ENCODE measurements at regions not wholly inside any gene's neighbourhood (a gene's known extent, or its start where the extent isn't known, plus 50 kb on each side); places are given as distances from the start of the nearest gene placed in this dataset.

DNA sequence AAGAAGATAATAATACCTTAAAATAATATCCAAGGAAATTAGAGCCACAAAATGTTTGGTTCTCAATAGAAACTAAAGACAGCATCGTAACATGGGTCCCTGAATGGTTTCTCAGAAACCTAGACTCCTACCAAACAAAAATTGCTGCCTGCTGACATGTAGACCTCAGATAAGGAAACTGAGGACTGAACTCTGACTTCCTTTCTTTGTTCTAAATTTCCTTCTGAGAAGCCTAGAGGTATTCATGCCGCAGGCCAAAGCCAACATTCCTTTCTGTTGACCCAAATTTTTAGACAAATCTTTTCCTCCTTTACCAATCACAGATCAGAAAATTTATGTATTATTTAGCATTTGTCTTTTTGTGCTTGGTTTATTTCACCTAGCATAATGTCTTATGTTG lies 816.7 kb upstream of the PHF14 start:
- Histone ChIP-seq H3K9me3 (no peaks in the 10 kb centered on the region), H3K36me3 (no peaks in the 10 kb centered on the region), H3K4me3 (no peak overlapping the region), H3K4me1 (no peaks in the 10 kb centered on the region), H3K27ac (no peak overlapping the region), H3K27me3 (no peaks in the 10 kb centered on the region)
- WGBS, 2 donors = 78 to 83% methylated on average over 2 of the region's 2 CpGs
- DNase-seq = no peak
- TF ChIP-seq POLR2AphosphoS5 (IDR thresholded peaks at IDR 0.05) = no peak
- TF ChIP-seq, protein P1, sequence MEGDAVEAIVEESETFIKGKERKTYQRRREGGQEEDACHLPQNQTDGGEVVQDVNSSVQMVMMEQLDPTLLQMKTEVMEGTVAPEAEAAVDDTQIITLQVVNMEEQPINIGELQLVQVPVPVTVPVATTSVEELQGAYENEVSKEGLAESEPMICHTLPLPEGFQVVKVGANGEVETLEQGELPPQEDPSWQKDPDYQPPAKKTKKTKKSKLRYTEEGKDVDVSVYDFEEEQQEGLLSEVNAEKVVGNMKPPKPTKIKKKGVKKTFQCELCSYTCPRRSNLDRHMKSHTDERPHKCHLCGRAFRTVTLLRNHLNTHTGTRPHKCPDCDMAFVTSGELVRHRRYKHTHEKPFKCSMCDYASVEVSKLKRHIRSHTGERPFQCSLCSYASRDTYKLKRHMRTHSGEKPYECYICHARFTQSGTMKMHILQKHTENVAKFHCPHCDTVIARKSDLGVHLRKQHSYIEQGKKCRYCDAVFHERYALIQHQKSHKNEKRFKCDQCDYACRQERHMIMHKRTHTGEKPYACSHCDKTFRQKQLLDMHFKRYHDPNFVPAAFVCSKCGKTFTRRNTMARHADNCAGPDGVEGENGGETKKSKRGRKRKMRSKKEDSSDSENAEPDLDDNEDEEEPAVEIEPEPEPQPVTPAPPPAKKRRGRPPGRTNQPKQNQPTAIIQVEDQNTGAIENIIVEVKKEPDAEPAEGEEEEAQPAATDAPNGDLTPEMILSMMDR (IDR thresholded peaks at IDR 0.05) = no peak
- no peak for TF ChIP-seq EP300 (IDR thresholded peaks at IDR 0.05)
- no peak for TF ChIP-seq POLR2A (IDR thresholded peaks at IDR 0.05)
- intact Hi-C loops (cut with DNase I) = no loop called here

DNA sequence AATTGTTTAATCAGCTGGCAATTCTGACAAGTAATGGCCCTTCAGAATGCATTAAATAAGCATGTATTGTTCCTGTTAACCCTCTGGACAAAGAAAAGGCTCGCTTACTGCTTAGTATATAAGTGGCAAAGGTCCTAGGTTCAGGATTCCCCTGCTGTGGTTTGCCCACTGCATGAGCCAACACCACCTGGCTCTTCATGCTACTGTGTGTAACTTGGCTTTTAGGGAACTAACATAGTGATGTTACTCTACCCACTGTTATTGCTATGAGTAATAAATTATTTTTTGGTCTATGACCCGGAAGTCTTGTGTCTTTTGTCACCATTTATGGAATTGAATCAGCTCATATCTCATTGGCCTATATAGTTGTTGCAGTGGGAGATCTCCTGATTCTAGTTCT lies 791.7 kb upstream of the PHF14 start:
- Histone ChIP-seq H3K4me3 (no peak overlapping the region), H3K27ac (no peak overlapping the region), H3K36me3 (no peaks in the 10 kb centered on the region), H3K27me3 (no peaks in the 10 kb centered on the region), H3K4me1 (no peaks in the 10 kb centered on the region), H3K9me3 (no peaks in the 10 kb centered on the region)
- 54 to 78% methylated on average over 2 of the region's 2 CpGs for WGBS, 2 donors
- TF ChIP-seq EP300 (IDR thresholded peaks at IDR 0.05) = no peak
- no peak for TF ChIP-seq POLR2AphosphoS5 (IDR thresholded peaks at IDR 0.05)
- no peak for TF ChIP-seq POLR2A (IDR thresholded peaks at IDR 0.05)
- TF ChIP-seq, protein P1 (IDR thresholded peaks at IDR 0.05) = no peak
- intact Hi-C loops (cut with DNase I) = no loop called here
- no peak for DNase-seq

DNA sequence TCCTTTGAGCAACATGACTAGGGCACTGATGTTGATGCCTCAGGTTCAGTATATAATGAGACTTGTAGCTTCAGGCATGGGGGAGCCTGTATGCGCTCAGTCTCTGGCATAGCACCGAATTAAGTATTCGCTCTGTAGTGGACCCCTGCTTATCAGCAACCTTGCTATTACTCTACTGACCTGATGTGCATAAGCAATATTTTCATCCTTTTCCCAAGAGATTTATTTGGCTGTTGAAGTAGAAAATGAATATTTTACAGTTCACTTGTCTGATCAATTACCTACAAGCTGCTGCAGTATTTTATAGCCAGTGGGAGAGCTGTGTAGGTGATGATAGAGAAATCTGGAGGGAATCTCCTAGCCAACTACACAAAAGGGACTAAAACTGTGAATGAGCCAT lies 781.6 kb upstream of the PHF14 start:
- H3K27ac ChIP-seq = no peak overlapping the region
- 93 to 99% methylated on average over 3 of the region's 3 CpGs for WGBS, 2 donors
- H3K4me3 ChIP-seq = no peak overlapping the region
- no peaks in the 10 kb centered on the region for H3K27me3 ChIP-seq
- H3K4me1 ChIP-seq = peaks cover 0 to 16% (median 7%) of the 10 kb centered on the region in 4 donors
- no peaks in the 10 kb centered on the region for H3K36me3 ChIP-seq
- intact Hi-C loops (cut with DNase I) = no loop called here
- H3K9me3 ChIP-seq = no peaks in the 10 kb centered on the region
- TF ChIP-seq EP300 (IDR thresholded peaks at IDR 0.05) (no peak), POLR2A (IDR thresholded peaks at IDR 0.05) (no peak), POLR2AphosphoS5 (IDR thresholded peaks at IDR 0.05) (no peak)
- TF ChIP-seq, protein P1 (IDR thresholded peaks at IDR 0.05) = no peak
- DNase-seq = no peak

DNA sequence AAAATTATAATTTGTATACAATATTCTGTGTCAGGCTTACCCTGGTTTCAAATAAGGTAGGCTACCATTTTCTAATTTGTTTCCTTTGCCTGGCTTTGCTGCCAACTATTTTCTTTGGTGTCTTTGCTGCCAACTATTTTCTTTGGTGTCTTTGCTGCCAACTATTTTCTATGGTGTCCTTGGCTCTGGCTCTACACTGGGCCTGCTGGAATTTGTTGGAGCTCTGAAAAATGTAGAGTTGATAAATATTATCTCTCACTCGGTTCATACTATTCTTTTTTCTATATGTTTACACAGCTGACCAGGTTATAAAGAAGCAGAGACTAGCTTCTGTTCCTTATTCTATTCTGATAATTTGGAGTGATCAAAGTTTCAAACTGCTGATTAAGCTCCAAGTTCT lies 768.0 kb upstream of the PHF14 start:
- TF ChIP-seq EP300 (IDR thresholded peaks at IDR 0.05) (no peak), POLR2A (IDR thresholded peaks at IDR 0.05) (no peak), POLR2AphosphoS5 (IDR thresholded peaks at IDR 0.05) (no peak)
- TF ChIP-seq, protein P1 (IDR thresholded peaks at IDR 0.05) = no peak
- Histone ChIP-seq H3K27me3 (no peaks in the 10 kb centered on the region), H3K4me1 (peaks cover 0 to 23% (median 16%) of the 10 kb centered on the region in 4 donors), H3K36me3 (no peaks in the 10 kb centered on the region), H3K27ac (no peak overlapping the region), H3K9me3 (no peaks in the 10 kb centered on the region), H3K4me3 (no peak overlapping the region)
- 19 to 56% methylated on average over 1 of the region's 1 CpG for WGBS, 2 donors
- DNase-seq = no peak
- intact Hi-C loops (cut with DNase I) = no loop called here

DNA sequence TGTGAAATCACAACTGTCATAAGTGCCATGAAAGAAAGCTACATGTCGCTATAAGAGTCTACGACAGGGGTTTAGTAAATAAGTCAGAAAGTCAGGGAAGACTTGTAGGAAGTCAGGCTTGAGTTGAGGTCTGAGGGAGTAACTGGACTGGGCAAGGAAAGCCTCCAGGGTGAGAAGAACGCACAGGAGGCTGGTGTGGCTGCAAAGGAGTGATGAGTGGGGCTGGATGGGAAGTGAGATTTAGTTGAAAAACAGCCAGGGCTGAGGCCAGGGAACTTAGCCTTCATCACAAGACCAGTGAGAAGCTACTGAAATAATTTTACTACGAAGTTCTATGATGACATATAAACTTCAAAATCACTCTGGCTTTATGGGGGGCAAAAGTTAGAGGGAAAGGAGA lies 763.7 kb upstream of the PHF14 start:
- Histone ChIP-seq H3K9me3 (peaks cover 0 to 6% (median 2%) of the 10 kb centered on the region in 4 donors), H3K27me3 (no peaks in the 10 kb centered on the region), H3K4me1 (peaks cover 0 to 23% (median 16%) of the 10 kb centered on the region in 4 donors), H3K36me3 (no peaks in the 10 kb centered on the region), H3K27ac (no peak overlapping the region), H3K4me3 (no peak overlapping the region)
- intact Hi-C loops (cut with DNase I) = no loop called here
- WGBS, 2 donors = 80 to 84% methylated on average over 4 of the region's 4 CpGs
- no peak for TF ChIP-seq POLR2A (IDR thresholded peaks at IDR 0.05)
- no peak for DNase-seq

All from sigmoid colon (tissue), 6 donors.